Epithelial cell of proximal tubule (primary cell): ENCODE measurements at regions not wholly inside any gene's neighbourhood (a gene's known extent, or its start where the extent isn't known, plus 50 kb on each side); places are given as distances from the start of the nearest gene placed in this dataset.

Experiments
- DNase-seq: peaks from one replicate; pipeline ENCODE4 v3.0.0-alpha.2; 2011; ENCODE audit warnings: low read depth
- H3K4me3 ChIP-seq: 2 replicates; pipeline ENCODE4 v1.5.1; 2011; ENCODE audit warnings: low read depth, mild to moderate bottlenecking, low read length
- TF ChIP-seq, protein P1 (sequence below): conservative IDR thresholded peaks from 2 replicates; pipeline ENCODE4 v1.5.1; 2012; ENCODE audit warnings: low read depth, mild to moderate bottlenecking, low read length

DNA sequence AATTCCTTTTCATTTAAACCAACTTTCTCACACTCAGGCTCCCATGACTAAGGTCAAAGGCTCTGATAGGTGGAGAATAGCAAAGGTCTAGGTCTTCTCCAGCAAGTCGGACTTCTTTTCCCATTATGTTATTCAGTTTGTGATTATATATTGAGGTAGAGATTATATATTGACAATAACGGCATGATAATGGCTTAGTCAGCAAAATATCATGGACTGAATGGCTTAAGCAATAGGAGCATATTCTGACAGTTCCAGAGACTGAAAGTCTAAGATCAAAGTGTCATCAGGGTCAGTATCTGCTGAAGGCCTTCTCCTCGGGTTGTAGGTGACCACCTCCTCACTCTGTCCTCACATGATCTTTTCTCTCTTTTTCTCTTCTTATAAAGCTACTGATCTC, 1251.4 kb downstream of the ROBO1 start:
- TF ChIP-seq, protein P1, sequence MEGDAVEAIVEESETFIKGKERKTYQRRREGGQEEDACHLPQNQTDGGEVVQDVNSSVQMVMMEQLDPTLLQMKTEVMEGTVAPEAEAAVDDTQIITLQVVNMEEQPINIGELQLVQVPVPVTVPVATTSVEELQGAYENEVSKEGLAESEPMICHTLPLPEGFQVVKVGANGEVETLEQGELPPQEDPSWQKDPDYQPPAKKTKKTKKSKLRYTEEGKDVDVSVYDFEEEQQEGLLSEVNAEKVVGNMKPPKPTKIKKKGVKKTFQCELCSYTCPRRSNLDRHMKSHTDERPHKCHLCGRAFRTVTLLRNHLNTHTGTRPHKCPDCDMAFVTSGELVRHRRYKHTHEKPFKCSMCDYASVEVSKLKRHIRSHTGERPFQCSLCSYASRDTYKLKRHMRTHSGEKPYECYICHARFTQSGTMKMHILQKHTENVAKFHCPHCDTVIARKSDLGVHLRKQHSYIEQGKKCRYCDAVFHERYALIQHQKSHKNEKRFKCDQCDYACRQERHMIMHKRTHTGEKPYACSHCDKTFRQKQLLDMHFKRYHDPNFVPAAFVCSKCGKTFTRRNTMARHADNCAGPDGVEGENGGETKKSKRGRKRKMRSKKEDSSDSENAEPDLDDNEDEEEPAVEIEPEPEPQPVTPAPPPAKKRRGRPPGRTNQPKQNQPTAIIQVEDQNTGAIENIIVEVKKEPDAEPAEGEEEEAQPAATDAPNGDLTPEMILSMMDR: no peak
- no peak for DNase-seq
- H3K4me3 ChIP-seq: no peak overlapping the region

DNA sequence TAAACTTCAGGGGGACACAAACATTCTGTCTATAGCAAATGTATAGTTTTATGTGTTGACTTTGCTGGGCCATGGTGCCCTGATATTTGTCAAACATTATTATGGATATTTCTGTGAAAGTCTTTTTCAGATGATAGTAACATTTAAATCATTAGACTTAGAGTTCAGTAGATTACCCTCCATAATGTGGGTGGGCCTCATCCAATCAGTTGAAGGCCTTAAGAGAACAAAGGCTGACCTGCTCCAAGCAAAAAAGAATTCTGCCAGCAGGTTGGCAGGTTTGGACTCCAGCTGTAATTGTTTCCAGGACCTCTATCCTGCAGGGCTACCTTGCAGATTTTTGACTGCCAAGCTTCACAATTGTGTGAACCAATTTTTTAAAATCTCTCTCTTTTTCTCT, 1250.9 kb downstream of the ROBO1 start:
- no peak for DNase-seq
- TF ChIP-seq, protein P1: no peak
- H3K4me3 ChIP-seq: no peak overlapping the region

- TF ChIP-seq, protein P1: no peak
- no peak for DNase-seq
- no peak overlapping the region for H3K4me3 ChIP-seq
Observed at GRCh38 chr3:78517965-78518364, 1249.8 kb downstream of the ROBO1 start.

DNA sequence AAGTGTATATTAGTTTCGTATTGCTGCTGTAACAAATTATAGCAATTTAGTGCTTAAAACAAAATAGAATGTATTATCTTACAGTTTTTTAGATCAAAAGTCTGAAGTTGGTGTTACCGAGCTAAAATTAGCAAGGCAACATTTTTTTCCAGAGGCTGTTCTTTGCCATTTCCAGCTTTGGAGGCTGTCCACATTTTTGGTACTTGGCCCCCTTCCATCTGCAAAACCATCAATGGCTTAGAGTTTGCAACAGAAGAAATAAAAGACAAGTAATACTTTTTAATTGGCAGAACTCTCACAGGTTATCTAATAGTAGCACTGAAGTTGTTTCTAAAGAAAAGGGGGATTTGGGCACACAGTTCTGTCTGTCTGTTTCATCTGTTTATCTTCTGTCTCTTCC, 1248.5 kb downstream of the ROBO1 start:
- H3K4me3 ChIP-seq: no peak overlapping the region
- no peak for DNase-seq
- TF ChIP-seq, protein P1: no peak

DNA sequence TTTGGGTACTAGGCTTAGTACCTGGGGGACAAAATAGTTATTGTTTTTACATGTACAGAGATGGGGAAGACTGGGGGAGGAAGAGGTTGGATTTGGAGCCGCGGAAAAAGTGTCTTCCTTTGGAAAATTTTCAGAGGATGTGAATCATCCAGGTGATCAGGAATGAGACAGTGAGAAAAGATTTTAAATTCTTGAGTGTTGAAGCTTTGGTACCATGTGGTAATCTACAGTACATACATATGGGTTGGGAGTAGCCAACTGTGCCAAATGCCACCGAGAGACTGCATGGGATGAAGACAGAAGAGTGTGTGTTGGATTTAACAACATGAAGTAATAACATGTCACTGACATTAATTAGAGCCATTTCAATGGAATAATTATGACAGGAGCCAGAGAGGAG, 1238.2 kb downstream of the ROBO1 start:
- TF ChIP-seq, protein P1: no peak
- no peak for DNase-seq
- H3K4me3 ChIP-seq: no peak overlapping the region

- TF ChIP-seq, protein P1: no peak
- DNase-seq: no peak
- H3K4me3 ChIP-seq: no peak overlapping the region
Observed at GRCh38 chr3:78540485-78540884, 1227.3 kb downstream of the ROBO1 start.

DNA sequence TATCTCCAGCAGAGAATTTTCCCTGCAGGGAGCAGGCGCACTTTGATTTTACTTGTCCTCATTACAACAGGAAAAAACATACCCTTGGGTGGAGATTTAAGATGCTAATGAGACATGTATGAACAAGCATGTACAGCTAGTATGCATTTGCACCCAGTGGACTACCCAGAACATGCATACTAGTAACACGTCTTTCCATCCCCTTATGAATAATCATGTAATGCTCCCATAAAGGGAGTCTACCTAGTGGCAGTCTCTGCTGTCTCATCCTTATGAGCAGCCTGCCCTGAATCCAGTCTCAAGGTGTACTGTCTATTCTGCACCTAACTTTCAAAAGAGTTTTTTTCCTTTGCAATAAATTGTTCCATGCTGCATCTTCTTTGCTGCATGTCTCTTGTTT, 1222.0 kb downstream of the ROBO1 start:
- TF ChIP-seq, protein P1: no peak
- no peak for DNase-seq
- no peak overlapping the region for H3K4me3 ChIP-seq
